ENCODE measurements at regions not wholly inside any gene's neighbourhood (a gene's known extent, or its start where the extent isn't known, plus 50 kb on each side); places are given as distances from the start of the nearest gene placed in this dataset.

GRCh38 chr5:89218364-89218763 is 335.4 kb upstream of the MEF2C start:
- TF ChIP-seq, protein P1, sequence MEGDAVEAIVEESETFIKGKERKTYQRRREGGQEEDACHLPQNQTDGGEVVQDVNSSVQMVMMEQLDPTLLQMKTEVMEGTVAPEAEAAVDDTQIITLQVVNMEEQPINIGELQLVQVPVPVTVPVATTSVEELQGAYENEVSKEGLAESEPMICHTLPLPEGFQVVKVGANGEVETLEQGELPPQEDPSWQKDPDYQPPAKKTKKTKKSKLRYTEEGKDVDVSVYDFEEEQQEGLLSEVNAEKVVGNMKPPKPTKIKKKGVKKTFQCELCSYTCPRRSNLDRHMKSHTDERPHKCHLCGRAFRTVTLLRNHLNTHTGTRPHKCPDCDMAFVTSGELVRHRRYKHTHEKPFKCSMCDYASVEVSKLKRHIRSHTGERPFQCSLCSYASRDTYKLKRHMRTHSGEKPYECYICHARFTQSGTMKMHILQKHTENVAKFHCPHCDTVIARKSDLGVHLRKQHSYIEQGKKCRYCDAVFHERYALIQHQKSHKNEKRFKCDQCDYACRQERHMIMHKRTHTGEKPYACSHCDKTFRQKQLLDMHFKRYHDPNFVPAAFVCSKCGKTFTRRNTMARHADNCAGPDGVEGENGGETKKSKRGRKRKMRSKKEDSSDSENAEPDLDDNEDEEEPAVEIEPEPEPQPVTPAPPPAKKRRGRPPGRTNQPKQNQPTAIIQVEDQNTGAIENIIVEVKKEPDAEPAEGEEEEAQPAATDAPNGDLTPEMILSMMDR (IDR thresholded peaks at IDR 0.05) = no peak
- TF ChIP-seq EP300 (IDR thresholded peaks at IDR 0.05) = no peak
- no peak for TF ChIP-seq POLR2A (IDR thresholded peaks at IDR 0.05)
- no peak for TF ChIP-seq POLR2AphosphoS5 (IDR thresholded peaks at IDR 0.05)
- no peak overlapping the region for H3K4me3 ChIP-seq

DNA sequence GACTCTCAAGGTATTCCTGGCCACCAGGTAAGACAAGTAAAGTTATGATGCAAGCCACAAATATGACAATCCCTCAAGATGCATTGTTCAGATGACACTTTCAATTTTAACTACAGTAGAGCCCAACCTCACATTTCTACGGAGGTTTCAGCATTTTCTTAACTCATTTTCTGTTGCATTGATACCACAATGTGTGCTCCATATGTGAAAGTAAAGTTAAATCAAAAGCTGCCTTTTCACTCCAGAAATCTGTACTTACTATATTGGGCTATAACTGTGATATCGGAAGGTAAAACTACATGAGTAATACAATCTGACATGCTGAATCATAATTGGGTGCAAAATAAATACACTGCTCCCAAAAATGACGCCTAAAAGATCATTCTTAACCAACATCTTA is 333.6 kb upstream of the MEF2C start:
- DNase-seq (ENCODE audit: low spot score in 2 of 2) = no peak
- no peaks in the 10 kb centered on the region for H3K36me3 ChIP-seq
- no peak overlapping the region for H3K4me3 ChIP-seq
- H3K27ac ChIP-seq = no peak overlapping the region
- no peak for TF ChIP-seq POLR2AphosphoS5 (IDR thresholded peaks at IDR 0.05)
- TF ChIP-seq, protein P1 (IDR thresholded peaks at IDR 0.05) = no peak
- TF ChIP-seq EP300 (IDR thresholded peaks at IDR 0.05) = no peak
- 92% methylated on average over 3 of the region's 3 CpGs for WGBS
- H3K9me3 ChIP-seq = no peaks in the 10 kb centered on the region
- peaks cover under 1% of the 10 kb centered on the region for H3K4me1 ChIP-seq
- no peaks in the 10 kb centered on the region for H3K27me3 ChIP-seq

More at GRCh38 chr5:89218364-89218763, 335.4 kb upstream of the MEF2C start:
- no peaks in the 10 kb centered on the region for H3K27me3 ChIP-seq
- no peaks in the 10 kb centered on the region for H3K36me3 ChIP-seq
- DNase-seq (ENCODE audit: low spot score in 2 of 2) = no peak
- H3K4me1 ChIP-seq = no peaks in the 10 kb centered on the region
- no peaks in the 10 kb centered on the region for H3K9me3 ChIP-seq
- H3K27ac ChIP-seq = no peak overlapping the region
- 82% methylated on average over 3 of the region's 3 CpGs for WGBS

- no peak for TF ChIP-seq POLR2A (IDR thresholded peaks at IDR 0.05)
- TF ChIP-seq, protein P1 (IDR thresholded peaks at IDR 0.05) = no peak
- TF ChIP-seq POLR2AphosphoS5 (IDR thresholded peaks at IDR 0.05) = no peak
- no peak for TF ChIP-seq EP300 (IDR thresholded peaks at IDR 0.05)
- no peak overlapping the region for H3K27ac ChIP-seq
- 20% methylated on average over 1 of the region's 1 CpG for WGBS
Measured at GRCh38 chr5:89213573-89213972, 330.6 kb upstream of the MEF2C start.

DNA sequence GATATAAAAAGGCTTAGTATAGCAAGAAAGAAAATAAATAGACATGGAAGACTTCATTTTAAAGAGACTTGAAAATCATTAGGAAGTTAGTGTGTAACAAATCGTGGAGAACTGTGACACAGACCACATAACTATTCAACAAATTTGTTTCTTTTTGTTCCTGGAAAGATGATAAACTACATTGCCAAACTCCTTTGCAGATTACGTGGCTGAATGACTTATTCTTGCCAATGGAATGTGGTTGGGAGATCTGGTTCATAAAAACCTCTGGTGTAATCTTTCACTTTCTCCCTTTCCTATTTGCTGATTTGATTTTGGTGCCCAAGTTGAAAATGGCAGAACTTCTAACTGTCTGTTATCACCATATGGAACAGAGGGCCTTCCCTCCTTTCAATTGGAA is 328.9 kb upstream of the MEF2C start:
- H3K27ac ChIP-seq = no peak overlapping the region
- no peaks in the 10 kb centered on the region for H3K27me3 ChIP-seq
- H3K4me1 ChIP-seq = peaks cover 4% of the 10 kb centered on the region
- TF ChIP-seq POLR2AphosphoS5 (IDR thresholded peaks at IDR 0.05) (no peak), POLR2A (IDR thresholded peaks at IDR 0.05) (no peak), EP300 (IDR thresholded peaks at IDR 0.05) (no peak)
- TF ChIP-seq, protein P1 (IDR thresholded peaks at IDR 0.05) = no peak
- WGBS = 23% methylated on average over 2 of the region's 2 CpGs
- H3K4me3 ChIP-seq = no peak overlapping the region
- H3K36me3 ChIP-seq = no peaks in the 10 kb centered on the region
- H3K9me3 ChIP-seq = no peaks in the 10 kb centered on the region
- DNase-seq (ENCODE audit: low spot score in 2 of 2) = no peak

More at GRCh38 chr5:89213573-89213972, 330.6 kb upstream of the MEF2C start:
- no peak overlapping the region for H3K4me3 ChIP-seq
- peaks cover 4% of the 10 kb centered on the region for H3K4me1 ChIP-seq
- no peaks in the 10 kb centered on the region for H3K9me3 ChIP-seq
- H3K27me3 ChIP-seq = no peaks in the 10 kb centered on the region
- no peak for DNase-seq (ENCODE audit: low spot score in 2 of 2)
- no peaks in the 10 kb centered on the region for H3K36me3 ChIP-seq

DNA sequence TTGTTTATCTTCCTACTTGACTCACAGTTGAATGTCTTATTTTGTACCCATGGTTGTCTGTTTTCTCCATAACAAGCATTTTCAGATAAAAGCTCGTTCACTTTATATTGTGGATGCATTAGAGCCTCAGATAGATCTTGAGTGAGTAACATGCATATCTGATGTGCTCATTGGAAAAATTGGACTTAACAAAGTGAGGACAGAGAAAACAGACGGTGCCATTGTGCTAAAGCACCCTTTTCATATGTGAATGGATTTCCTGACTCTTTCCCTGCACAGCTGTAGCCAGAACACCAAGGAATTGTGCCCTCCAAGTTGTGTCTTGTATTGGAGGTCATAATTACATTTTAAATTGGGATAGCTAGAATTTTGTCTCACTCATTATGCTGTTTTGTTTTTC is 325.8 kb upstream of the MEF2C start:
- TF ChIP-seq POLR2AphosphoS5 (IDR thresholded peaks at IDR 0.05) = no peak
- TF ChIP-seq, protein P1 (IDR thresholded peaks at IDR 0.05) = no peak
- TF ChIP-seq EP300 (IDR thresholded peaks at IDR 0.05) = no peak
- no peak for TF ChIP-seq POLR2A (IDR thresholded peaks at IDR 0.05)
- peaks cover 4% of the 10 kb centered on the region for H3K4me1 ChIP-seq
- H3K27me3 ChIP-seq = no peaks in the 10 kb centered on the region

More for the DNA sequence above, 325.8 kb upstream of the MEF2C start:
- 68% methylated on average over 2 of the region's 2 CpGs for WGBS
- Histone ChIP-seq H3K27ac (no peak overlapping the region), H3K9me3 (no peaks in the 10 kb centered on the region), H3K36me3 (no peaks in the 10 kb centered on the region), H3K4me3 (no peak overlapping the region)
- DNase-seq (ENCODE audit: low spot score in 2 of 2) = no peak
